GM12865 (cell line): ENCODE measurements at regions not wholly inside any gene's neighbourhood (a gene's known extent, or its start where the extent isn't known, plus 50 kb on each side); places are given as distances from the start of the nearest gene placed in this dataset.

Experiments
- DNase-seq: peaks from one replicate; pipeline ENCODE4 v3.0.0; 2010; ENCODE audit warnings: low read depth
- H3K4me3 ChIP-seq: 2 replicates; pipeline ENCODE4 v1.5.1; 2011; ENCODE audit warnings: mild to moderate bottlenecking, low read depth, low read length, control low read depth
- TF ChIP-seq, protein P1 (sequence below): IDR thresholded peaks from 2 replicates; pipeline ENCODE4 v1.5.1; 2011; ENCODE audit warnings: low read length, control low read depth, low read depth, inconsistent platforms; ENCODE audit not compliant: insufficient read depth; ENCODE audit errors: missing control alignments

DNA sequence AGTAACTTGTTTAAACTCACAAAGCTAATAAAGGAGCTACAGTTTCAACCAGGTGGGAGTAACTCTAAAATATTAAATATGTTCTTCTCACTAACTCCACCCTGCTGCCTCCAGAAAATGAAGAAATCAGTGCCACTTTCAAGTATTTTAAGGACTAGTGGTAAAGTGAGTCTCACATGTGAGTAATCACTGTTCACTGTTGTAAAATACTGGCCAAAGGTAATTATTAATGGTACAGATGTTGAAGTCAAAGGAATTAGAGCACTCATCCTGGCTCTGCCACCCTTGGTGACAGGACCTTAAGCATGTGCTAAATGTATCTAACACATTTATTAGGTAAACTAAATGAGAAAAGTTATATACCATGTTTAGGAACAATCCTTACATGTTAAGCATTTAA is 430.7 kb downstream of the BRINP1 start:
- DNase-seq, result no peak
- TF ChIP-seq, protein P1, sequence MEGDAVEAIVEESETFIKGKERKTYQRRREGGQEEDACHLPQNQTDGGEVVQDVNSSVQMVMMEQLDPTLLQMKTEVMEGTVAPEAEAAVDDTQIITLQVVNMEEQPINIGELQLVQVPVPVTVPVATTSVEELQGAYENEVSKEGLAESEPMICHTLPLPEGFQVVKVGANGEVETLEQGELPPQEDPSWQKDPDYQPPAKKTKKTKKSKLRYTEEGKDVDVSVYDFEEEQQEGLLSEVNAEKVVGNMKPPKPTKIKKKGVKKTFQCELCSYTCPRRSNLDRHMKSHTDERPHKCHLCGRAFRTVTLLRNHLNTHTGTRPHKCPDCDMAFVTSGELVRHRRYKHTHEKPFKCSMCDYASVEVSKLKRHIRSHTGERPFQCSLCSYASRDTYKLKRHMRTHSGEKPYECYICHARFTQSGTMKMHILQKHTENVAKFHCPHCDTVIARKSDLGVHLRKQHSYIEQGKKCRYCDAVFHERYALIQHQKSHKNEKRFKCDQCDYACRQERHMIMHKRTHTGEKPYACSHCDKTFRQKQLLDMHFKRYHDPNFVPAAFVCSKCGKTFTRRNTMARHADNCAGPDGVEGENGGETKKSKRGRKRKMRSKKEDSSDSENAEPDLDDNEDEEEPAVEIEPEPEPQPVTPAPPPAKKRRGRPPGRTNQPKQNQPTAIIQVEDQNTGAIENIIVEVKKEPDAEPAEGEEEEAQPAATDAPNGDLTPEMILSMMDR, result no peak
- no peak overlapping the region for H3K4me3 ChIP-seq

- DNase-seq, result no peak
- TF ChIP-seq, protein P1, result no peak
- no peak overlapping the region for H3K4me3 ChIP-seq
These were observed 428.8 kb downstream of the BRINP1 start for GRCh38 chr9:118940473-118940872.

DNA sequence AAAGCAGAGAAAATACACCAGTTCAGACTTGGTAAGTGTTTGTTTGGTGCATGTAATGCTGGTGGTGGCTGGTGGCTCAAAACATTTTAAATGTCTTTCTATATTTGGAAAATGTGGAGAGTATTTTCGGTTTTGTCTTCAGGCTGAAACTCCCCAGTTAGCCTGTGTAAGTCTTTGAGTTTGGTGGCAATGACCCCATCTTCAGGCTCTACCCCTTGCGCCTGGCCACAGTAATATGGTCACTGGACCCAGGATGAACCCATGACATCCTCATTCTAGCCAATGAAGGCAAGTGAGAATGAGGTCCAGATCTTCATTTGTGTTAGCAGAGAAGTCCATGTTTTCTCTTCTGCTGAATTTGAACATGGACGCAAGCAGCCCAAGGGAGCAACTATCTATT is 422.6 kb downstream of the BRINP1 start:
- no peak for DNase-seq
- H3K4me3 ChIP-seq, result no peak overlapping the region
- TF ChIP-seq, protein P1, result no peak

DNA sequence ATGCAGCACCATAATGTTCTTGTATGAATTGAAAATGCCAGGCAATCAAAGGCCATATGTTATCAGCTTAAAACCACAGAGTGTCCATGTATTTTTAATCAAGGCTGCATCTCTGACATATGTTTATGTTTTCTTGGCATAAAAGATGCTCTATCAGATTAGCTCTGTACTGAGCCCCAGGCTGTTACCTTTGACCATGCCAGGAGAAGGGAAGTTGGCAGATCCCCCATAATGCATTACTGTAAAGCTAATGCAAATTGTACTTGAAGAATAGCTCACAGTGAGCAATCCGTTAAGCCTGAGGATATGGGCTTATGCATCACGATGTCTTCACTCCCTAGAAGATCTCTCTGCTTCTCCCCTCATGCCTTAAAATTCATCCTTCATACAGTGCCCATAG is 414.4 kb downstream of the BRINP1 start:
- TF ChIP-seq, protein P1, result no peak
- no peak overlapping the region for H3K4me3 ChIP-seq
- DNase-seq, result no peak

DNA sequence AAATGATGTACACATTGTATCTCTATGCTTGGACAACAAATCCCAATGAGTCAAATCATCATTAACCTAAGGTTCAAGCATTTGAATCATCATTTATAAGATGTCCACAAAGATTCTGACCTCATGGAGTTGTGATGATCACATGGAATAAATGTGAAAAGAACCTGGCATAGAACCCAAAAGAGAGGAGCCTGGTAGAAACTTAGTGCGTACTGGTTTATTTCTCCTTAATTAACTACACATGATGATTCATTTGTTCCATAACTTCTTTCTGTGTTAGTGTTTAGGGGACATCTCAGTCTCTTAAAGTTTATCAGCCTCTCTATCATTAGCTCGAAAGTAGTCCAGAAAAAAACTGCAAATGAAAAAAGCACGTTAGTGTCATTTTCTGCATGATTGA is 411.6 kb downstream of the BRINP1 start:
- no peak overlapping the region for H3K4me3 ChIP-seq
- TF ChIP-seq, protein P1, result no peak
- no peak for DNase-seq

DNA sequence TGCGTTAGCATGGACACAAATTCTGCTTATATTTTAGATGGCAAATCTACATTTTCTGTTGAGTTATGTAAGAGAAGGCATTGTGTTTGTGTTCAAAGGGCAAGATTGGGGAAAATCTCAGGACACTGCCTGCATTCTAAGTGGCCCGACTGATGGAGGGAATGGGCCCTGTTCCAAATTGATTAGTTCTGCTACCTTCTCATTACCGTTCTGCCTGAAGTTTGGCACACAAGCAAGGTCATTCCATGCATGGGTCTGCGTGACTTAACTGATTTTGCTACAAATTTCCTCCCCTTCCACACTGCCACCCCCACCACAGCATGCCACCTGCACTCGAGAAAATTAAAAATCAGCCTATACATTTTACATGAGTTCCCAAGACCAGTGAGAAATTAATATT is 409.9 kb downstream of the BRINP1 start:
- no peak overlapping the region for H3K4me3 ChIP-seq
- TF ChIP-seq, protein P1, result no peak

GRCh38 chr9:118961857-118962256 is 407.4 kb downstream of the BRINP1 start:
- TF ChIP-seq, protein P1, result no peak
- no peak for DNase-seq
- no peak overlapping the region for H3K4me3 ChIP-seq

More for the DNA sequence above, 409.9 kb downstream of the BRINP1 start:
- no peak for DNase-seq
